GM21515 (cell line): ENCODE measurements at regions not wholly inside any gene's neighbourhood (a gene's known extent, or its start where the extent isn't known, plus 50 kb on each side); places are given as distances from the start of the nearest gene placed in this dataset.

Experiments used
- ATAC-seq: cut with Tn5 transposase; IDR thresholded peaks from one replicate; pipeline ENCODE4 v1.9.1; 2021; ENCODE audit not compliant: unreplicated experiment

DNA sequence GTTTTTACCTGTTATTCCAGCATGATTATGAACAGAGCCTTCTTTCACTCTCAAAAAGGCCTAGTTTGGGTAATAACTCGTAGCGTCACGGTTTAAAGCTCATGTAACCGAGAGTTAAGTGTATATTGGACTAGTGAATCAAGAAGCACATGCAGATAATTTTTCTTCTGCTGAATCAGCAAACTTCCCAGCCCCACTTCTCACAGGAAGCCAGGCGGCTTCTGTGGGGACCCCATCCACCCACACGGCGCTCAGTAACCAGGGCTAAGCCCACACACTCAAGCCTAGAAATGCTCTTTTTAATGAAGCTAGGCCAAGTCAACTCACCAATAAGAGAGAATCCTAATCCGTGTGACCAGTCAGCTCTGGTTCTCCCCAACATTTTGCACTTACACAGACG, 191.2 kb upstream of the MGMT start:
- no peak for ATAC-seq

DNA sequence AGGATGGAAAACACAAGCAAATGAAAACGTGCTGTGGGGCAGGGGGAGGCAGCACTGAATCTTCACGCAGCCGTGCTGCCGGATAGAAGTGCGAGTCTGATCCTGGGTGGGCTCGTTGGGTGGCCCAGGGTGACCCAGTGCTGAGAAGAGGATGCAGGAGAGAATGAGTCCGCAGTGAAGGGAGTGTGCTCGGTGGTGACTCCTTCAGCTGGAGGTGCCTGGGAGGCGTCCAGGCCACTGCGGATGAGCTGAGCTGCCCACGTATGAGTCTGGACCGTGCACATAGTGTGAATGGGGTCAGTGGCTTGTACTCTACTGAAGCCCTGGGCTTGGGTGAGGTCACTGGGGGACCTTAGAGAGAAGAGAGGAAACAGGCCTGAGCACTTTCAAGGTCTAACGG, 190.0 kb upstream of the MGMT start:
- ATAC-seq, result no peak

- ATAC-seq, result no peak
Measured at GRCh38 chr10:129277841-129278240, 189.2 kb upstream of the MGMT start.

GRCh38 chr10:129278686-129279085, 188.4 kb upstream of the MGMT start:
- no peak for ATAC-seq

- no peak for ATAC-seq
Measured at GRCh38 chr10:129279446-129280154, 187.4 kb upstream of the MGMT start.

DNA sequence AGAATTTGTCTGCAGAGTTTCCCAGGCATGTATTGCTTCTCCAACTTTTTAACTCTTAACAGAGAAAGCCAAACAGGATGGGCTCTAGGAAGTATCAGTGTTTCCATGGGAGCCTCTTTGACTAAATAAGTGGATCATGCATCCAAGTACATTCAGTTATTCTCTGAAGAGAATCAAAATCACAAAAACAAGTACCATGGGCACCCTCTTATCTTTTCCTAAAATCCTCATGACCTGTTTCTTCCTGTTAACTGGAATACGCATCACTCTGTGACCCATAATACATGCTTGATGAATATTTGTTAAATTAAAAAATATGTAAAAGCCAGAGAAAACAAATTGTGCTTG, 186.9 kb upstream of the MGMT start:
- no peak for ATAC-seq

- ATAC-seq, result no peak
Measured at GRCh38 chr10:129280908-129281586, 186.0 kb upstream of the MGMT start.

DNA sequence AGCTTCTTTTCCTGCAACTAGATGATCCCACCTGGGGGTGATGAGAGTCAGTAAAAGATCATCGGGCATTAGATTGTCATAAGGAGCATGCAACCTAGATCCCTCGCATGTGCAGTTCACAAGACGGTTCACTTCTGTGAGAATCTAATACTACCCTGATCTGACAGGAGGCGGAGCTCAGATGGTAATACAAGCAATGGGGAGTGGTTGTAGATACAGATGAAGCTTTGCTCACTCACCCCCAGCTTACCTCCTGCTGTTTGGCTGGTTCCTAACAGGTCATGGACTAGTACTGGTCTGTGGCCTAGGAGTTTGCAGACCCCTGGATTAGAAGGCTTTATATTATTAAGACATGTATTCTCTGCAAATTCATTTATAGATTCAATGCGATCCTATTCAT, 181.6 kb upstream of the MGMT start:
- ATAC-seq, result no peak

DNA sequence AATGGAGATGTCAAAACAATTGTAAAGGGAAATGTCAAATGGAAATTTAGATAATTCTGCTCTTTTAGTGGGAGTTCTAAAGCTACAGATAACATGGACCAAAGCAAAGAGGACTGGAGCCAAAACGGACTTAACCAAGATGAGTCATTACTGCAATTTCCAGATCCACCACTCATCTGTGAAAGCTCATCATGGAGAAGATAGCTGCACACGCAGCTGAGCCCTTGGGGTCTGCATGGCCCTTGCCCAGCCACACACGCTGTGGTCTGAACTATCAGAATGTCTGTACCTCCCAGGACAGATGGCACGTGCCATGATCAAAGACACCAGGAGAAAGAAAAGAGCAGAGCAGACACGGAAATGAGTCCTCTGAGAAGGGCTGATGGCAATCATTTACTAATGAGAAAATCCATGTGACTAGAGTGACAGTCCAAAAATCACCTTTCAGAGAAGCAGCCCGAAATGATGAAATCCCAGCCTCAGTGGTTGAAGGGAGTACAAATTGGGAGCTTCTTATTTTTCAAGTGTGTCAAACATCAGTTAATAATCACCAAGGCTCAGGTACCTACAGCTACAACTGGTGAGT, 177.9 kb upstream of the MGMT start:
- no peak for ATAC-seq

GRCh38 chr10:129293991-129294700, 172.9 kb upstream of the MGMT start:
- ATAC-seq, result no peak

DNA sequence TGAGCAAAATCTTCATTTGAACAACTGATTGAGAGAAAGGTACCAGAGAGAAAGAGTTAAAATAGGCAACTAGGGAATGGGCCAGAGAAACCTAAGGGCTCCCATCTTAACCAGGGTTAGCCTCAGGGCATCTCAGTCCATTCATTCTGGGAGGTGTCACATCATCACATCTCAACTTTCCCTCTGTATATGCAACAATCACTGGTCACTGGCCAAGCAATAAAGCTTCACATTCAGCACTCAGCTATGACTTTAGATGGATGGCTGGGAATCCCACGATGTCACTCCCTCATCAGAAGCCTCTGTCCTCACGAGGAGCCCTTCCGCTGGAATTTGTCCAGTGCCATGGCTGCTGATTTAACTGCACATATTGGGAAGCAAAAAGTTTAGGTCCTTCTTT, 172.1 kb upstream of the MGMT start:
- no peak for ATAC-seq

DNA sequence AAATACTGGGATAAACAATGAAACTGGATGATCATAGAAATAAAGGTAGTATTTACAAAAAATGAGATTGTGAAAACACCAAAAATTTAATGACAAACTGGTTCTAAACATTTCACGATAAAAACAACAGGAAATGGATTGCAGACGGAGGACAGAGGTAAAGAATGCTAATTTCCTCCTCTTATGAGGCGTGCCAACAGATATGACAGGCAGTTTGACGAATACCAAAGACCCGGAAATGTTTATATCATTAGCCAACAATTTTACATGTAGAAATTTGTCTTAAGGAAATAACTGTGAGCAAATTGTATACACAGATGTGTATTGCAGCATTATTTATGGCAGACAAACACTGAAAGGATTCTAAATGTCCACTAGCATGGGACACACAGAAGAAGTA, 162.0 kb upstream of the MGMT start:
- no peak for ATAC-seq

DNA sequence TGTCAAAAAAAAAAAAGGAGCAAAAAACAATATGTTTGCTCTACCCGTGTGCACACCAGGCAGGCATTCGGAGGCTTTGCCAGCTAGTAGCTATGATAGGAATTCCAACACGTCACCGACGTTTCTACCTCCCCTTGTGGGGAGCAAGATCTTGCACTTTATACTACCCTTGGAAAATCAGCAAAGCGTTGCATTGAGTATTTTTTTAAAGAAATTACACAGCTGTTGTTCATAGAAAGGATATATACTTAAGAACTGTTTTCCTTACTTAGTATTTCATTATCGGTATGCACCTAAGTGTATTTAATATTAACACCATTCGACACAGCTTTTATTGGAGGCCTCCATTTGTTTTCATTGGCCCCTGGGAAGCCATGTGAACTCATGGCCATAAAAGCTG, 159.9 kb upstream of the MGMT start:
- ATAC-seq, result no peak

- ATAC-seq, result no peak
Measured at GRCh38 chr10:129308953-129309564, 158.0 kb upstream of the MGMT start.

GRCh38 chr10:129309565-129309964, 157.5 kb upstream of the MGMT start:
- ATAC-seq, result no peak

DNA sequence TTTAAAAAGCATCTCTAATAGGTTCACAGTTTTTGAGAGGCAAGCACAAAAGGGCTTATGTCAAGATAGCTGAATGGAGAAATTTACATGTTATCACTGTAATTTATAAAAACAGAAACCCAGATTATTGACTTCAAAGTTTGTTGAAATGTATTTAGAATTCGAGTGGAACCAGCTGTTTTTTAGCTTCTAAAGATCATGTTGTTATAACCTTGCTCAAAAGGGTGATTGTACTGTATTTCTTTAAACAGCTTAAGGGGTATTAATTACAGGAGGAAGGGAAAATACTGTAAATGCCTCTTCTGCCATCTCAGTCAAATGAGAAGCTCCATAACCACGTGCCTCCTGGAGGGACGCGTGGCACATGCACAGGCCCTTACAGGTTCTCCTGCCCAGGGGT, 156.2 kb upstream of the MGMT start:
- no peak for ATAC-seq

- no peak for ATAC-seq
Measured at GRCh38 chr10:129319934-129320333, 147.1 kb upstream of the MGMT start.

DNA sequence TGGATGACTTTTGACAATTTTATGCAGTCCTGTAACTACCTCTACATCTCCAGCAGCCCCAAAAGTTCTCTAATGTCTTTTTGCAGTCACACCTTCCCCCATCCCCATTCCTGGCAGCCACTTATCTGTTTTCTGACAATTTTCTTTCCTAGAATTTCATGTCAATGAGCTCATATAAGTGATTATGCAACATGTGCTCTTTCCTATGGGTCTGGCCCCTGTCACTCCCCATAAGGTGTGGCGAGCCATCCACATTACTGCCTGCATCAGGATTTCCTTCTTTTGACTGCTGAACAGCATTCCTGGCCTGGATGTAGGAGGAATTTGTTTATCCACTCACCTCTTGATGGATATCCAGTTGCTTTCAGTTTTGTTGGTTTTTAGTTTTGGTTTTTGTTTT, 146.7 kb upstream of the MGMT start:
- ATAC-seq, result no peak

DNA sequence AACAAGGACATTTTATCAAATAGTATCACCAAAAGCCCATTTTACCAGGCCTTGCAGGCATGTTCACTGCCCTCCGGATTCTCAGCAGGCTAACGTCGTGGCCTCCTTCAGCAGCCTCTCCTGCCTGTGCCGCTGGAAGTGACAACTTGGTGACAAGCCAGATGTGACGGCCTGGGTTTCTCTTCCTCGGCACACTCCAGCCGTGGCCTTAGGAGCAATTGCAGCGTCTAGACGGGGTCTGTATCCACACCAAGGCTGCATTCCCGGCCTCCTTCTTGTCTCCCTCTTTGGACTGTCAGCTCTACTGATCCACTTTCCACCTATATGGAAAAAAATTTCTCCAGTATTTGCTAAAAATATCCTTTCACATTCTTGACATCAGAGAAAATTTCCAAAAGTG, 145.3 kb upstream of the MGMT start:
- ATAC-seq, result no peak

DNA sequence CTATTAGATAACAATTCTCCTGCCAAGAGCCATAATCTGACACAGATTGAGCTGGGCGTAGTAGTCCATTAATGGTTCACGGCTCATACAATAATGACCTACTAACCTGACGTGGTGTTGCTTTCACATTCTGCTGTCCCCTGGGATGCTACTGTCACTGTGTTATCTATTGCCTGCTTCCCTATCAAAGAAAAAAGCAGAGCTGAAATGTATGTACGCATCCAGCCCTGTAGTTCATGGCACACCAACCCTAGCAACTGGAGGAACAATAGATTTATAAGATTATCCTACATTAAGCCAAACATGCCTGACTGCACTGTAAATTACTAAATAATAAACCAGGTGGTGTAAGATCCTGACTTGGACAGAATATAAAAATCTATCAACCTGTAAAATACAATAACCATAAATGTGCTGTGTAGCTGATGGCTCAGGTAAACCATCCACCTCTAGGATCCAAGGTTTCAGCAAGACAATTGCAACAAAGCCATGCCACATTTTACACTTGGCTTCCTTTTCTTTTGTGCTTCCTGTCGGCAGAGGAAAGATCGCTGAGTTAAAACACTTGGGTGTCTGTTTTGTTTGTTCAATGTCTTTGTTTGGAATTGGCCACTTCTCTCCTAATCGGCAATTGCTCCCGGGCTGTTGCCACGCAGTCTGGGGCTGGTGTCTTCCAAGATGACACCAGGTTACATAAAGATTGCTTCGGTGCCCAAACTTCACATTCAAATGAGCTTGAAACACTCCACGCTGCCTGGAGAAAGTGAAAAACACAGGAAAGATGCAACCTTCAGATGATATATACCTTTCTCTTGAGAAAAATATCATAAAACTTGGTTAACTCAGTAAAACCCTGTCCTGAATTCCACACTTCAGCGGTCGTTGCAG, 143.9 kb upstream of the MGMT start:
- no peak for ATAC-seq

DNA sequence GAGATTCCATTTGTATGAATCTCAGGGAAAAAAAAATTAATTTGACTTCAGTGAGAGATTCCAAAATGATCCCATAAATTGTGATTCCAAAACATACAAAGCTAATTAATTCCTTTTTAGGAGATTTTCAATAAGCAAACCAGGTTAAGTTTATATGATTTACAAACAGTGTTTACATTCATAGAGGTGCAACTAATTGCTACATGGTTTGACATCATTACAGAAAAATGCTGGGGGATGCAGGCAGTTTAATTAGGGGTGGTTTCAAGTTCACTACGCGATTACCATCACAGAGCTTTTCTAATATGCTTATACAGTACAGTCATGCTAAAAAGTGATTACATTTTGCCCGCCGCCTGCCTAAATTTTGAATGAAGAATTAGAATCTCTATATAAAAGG, 143.2 kb upstream of the MGMT start:
- ATAC-seq, result no peak
